ENCODE measurements at regions not wholly inside any gene's neighbourhood (a gene's known extent, or its start where the extent isn't known, plus 50 kb on each side); places are given as distances from the start of the nearest gene placed in this dataset.

DNA sequence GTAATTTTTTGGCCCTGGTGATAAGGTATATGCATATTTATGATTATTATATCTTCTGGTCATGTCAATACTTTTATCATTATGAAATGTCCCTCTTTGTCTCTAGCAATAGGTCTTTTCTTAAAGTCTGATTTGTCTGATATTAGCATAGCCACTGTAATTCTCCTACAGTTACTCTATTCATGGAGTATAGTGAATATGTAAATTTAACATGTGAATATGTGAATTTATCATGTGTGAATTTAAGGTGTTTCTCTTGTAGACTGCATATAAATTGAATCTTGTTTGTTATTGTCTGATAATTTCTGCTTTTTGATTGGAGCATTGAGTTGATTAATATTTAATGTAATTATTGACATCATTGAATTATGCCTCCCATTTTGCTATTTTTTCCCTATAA lies 259.4 kb downstream of the HRH4 start:
- no peak for TF ChIP-seq CTCF (IDR thresholded peaks at IDR 0.05)
- no peak for TF ChIP-seq EZH2 (IDR thresholded peaks at IDR 0.05; ENCODE audit: borderline replicate concordance, insufficient read depth, low read depth, low read length, poor library complexity, severe bottlenecking)

All from B cell (primary cell).